ENCODE measurements at regions not wholly inside any gene's neighbourhood (a gene's known extent, or its start where the extent isn't known, plus 50 kb on each side); places are given as distances from the start of the nearest gene placed in this dataset.

DNA sequence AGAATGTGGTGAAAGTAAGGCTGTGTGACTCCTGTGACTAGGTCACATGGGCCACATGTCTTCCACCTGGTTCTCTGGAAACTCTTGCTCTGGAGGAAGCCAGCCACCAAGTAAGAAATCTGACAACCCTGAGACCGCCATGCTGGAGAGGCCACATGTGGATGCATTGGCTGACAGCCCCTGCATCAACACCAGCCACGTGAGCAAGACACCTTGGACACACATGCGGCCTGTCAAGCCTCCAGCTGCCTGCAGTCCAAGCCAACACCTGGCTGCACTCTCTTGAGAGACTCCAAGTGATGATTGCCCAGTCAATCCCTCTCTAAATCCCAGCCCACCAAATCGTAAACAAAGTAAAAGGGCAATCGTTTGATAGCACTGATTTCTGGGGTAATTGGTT, 112.6 kb downstream of the FOXL1 start:
- Histone ChIP-seq H3K9me3 (ENCODE audit: control insufficient read depth in 2 of 3, insufficient read depth in 1 of 3, low read length in 3 of 3) (peaks cover 0 to 5% (median 3%) of the 10 kb centered on the region in 3 donors), H3K9ac (ENCODE audit: low read length in 3 of 3) (no peak overlapping the region), H3K4me3 (ENCODE audit: low read length in 3 of 3) (no peak overlapping the region), H3K27me3 (ENCODE audit: control insufficient read depth, insufficient read depth, low read length) (no peaks in the 10 kb centered on the region), H3K36me3 (ENCODE audit: control insufficient read depth in 2 of 3, insufficient read depth in 3 of 3, low read length in 3 of 3) (no peaks in the 10 kb centered on the region), H3K4me1 (ENCODE audit: control insufficient read depth in 2 of 3, insufficient read depth in 2 of 3, low read depth in 1 of 3, low read length in 3 of 3) (no peaks in the 10 kb centered on the region), H3K27ac (ENCODE audit: low read depth in 2 of 2, low read length in 2 of 2) (no peak overlapping the region)
- TF ChIP-seq, protein P1, sequence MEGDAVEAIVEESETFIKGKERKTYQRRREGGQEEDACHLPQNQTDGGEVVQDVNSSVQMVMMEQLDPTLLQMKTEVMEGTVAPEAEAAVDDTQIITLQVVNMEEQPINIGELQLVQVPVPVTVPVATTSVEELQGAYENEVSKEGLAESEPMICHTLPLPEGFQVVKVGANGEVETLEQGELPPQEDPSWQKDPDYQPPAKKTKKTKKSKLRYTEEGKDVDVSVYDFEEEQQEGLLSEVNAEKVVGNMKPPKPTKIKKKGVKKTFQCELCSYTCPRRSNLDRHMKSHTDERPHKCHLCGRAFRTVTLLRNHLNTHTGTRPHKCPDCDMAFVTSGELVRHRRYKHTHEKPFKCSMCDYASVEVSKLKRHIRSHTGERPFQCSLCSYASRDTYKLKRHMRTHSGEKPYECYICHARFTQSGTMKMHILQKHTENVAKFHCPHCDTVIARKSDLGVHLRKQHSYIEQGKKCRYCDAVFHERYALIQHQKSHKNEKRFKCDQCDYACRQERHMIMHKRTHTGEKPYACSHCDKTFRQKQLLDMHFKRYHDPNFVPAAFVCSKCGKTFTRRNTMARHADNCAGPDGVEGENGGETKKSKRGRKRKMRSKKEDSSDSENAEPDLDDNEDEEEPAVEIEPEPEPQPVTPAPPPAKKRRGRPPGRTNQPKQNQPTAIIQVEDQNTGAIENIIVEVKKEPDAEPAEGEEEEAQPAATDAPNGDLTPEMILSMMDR (IDR thresholded peaks at IDR 0.05; ENCODE audit: borderline replicate concordance, extremely low read depth, insufficient read depth), result no peak
- no peak for FAIRE-seq
- intact Hi-C loops (cut with DNase I), result no loop called here
- DNase-seq, result no peak

DNA sequence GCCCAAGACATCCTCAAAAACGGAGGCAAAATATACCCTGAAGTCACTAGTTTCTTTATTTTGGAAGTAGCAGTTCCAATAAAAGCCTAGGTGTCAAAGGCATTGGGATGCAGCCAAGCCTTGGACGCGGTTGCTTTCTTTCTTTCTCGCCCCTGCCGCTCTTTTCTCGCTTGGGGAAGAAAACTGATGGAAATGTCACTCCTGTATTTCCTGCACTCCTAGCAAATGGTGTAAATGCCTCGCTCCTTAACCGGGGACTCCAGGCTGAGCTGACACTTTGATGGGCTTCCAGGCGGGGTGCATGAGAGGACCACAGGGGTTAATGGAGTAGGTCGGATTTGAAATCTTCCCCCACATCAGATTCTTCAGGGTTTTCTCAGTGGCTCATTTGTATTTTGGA, 114.1 kb downstream of the FOXL1 start:
- H3K9ac ChIP-seq (ENCODE audit: low read length in 3 of 3), result no peak overlapping the region
- TF ChIP-seq, protein P1 (IDR thresholded peaks at IDR 0.05; ENCODE audit: borderline replicate concordance, extremely low read depth, insufficient read depth), result no peak
- FAIRE-seq (no peak), DNase-seq (peak in 3 of 5 donors; percentile 51 to 73 (median 54))
- H3K27me3 ChIP-seq (ENCODE audit: control insufficient read depth, insufficient read depth, low read length), result no peaks in the 10 kb centered on the region
- no peaks in the 10 kb centered on the region for H3K36me3 ChIP-seq (ENCODE audit: control insufficient read depth in 2 of 3, insufficient read depth in 3 of 3, low read length in 3 of 3)
- no peak overlapping the region for H3K4me3 ChIP-seq (ENCODE audit: low read length in 3 of 3)
- no peaks in the 10 kb centered on the region for H3K4me1 ChIP-seq (ENCODE audit: control insufficient read depth in 2 of 3, insufficient read depth in 2 of 3, low read depth in 1 of 3, low read length in 3 of 3)
- H3K9me3 ChIP-seq (ENCODE audit: control insufficient read depth in 2 of 3, insufficient read depth in 1 of 3, low read length in 3 of 3), result peaks cover 0 to 5% (median 3%) of the 10 kb centered on the region in 3 donors
- intact Hi-C loops (cut with DNase I), result no loop called here
- H3K27ac ChIP-seq (ENCODE audit: low read depth in 2 of 2, low read length in 2 of 2), result no peak overlapping the region

DNA sequence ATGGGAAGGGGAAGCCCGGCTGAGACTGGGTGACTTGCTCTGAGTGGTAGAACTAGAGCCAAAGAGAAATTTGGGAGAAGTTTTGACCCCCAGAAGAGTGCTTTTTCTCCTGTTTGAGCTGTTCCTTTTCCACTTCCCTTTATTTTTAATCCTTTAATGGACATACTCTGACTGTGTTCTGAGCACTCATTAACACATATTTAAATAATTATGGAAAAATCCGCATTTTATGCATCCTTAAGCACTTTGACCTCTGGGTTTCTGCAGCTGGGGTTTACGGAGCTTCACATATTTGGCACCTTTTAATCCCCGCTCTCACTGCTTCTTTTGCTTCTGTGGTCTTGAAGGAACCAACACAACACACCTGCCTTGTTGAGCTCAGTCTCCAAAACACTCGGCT, 114.7 kb downstream of the FOXL1 start:
- FAIRE-seq (no peak), DNase-seq (no peak)
- H3K9me3 ChIP-seq (ENCODE audit: control insufficient read depth in 2 of 3, insufficient read depth in 1 of 3, low read length in 3 of 3), result peaks cover 0 to 5% (median 3%) of the 10 kb centered on the region in 3 donors
- no peaks in the 10 kb centered on the region for H3K36me3 ChIP-seq (ENCODE audit: control insufficient read depth in 2 of 3, insufficient read depth in 3 of 3, low read length in 3 of 3)
- H3K27me3 ChIP-seq (ENCODE audit: control insufficient read depth, insufficient read depth, low read length), result no peaks in the 10 kb centered on the region
- no peak overlapping the region for H3K27ac ChIP-seq (ENCODE audit: low read depth in 2 of 2, low read length in 2 of 2)
- no peaks in the 10 kb centered on the region for H3K4me1 ChIP-seq (ENCODE audit: control insufficient read depth in 2 of 3, insufficient read depth in 2 of 3, low read depth in 1 of 3, low read length in 3 of 3)
- no peak overlapping the region for H3K9ac ChIP-seq (ENCODE audit: low read length in 3 of 3)
- TF ChIP-seq, protein P1 (IDR thresholded peaks at IDR 0.05; ENCODE audit: borderline replicate concordance, extremely low read depth, insufficient read depth), result no peak
- intact Hi-C loops (cut with DNase I), result no loop called here
- no peak overlapping the region for H3K4me3 ChIP-seq (ENCODE audit: low read length in 3 of 3)

DNA sequence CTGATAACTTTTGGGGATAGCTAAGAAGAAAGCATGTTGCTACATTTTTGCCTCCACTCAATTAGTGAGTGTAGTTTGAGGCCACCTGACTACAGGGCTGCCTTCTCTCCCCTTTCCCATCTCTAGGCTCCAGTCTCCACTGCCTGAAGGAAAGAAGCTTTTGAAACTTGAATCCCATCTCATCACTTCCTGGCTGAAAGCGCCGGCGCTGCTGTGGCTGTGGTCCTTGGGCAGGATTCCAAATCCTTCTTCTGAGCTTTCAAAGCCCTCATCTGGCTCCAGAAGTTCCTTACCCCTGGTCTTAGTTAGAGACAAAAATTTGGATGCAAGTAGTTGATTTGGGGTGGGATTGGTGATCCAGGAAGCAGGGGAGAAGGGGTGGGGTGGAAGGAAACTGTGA, 119.4 kb downstream of the FOXL1 start:
- Histone ChIP-seq H3K4me1 (ENCODE audit: control insufficient read depth in 2 of 3, insufficient read depth in 2 of 3, low read depth in 1 of 3, low read length in 3 of 3) (no peaks in the 10 kb centered on the region), H3K27me3 (ENCODE audit: control insufficient read depth, insufficient read depth, low read length) (no peaks in the 10 kb centered on the region), H3K27ac (ENCODE audit: low read depth in 2 of 2, low read length in 2 of 2) (no peak overlapping the region), H3K4me3 (ENCODE audit: low read length in 3 of 3) (no peak overlapping the region), H3K9ac (ENCODE audit: low read length in 3 of 3) (no peak overlapping the region), H3K36me3 (ENCODE audit: control insufficient read depth in 2 of 3, insufficient read depth in 3 of 3, low read length in 3 of 3) (no peaks in the 10 kb centered on the region), H3K9me3 (ENCODE audit: control insufficient read depth in 2 of 3, insufficient read depth in 1 of 3, low read length in 3 of 3) (no peaks in the 10 kb centered on the region)
- no peak for FAIRE-seq
- TF ChIP-seq, protein P1 (IDR thresholded peaks at IDR 0.05; ENCODE audit: borderline replicate concordance, extremely low read depth, insufficient read depth), result no peak
- DNase-seq, result peak in 3 of 5 donors; percentile 26 to 82 (median 62)
- intact Hi-C loops (cut with DNase I), result no loop called here

Data from kidney (tissue), 13 donors.